Activated naive CD4-positive, alpha-beta T cell treated with anti-CD3 and anti-CD28 coated beads, Interleukin-2, amount 50 U/mL, for 16 hours (primary cell): ENCODE measurements at regions not wholly inside any gene's neighbourhood (a gene's known extent, or its start where the extent isn't known, plus 50 kb on each side); places are given as distances from the start of the nearest gene placed in this dataset.
A peak's percentile ranks its signal among the peaks of the same experiment; 100 is the strongest.
"Not testable (repeated sequence)": the region's sequence is repeated elsewhere in the genome, so short reads cannot be mapped to it uniquely, and the experiment has no call there.

Experiments used
- DNase-seq: peaks from one replicate; pipeline ENCODE4 v3.0.0-alpha.2; 2020

GRCh38 chr20:30899370-30900079 lies 357.9 kb upstream of the DEFB115 start:
- DNase-seq = not testable (repeated sequence)

- DNase-seq = not testable (repeated sequence)
These were observed 357.3 kb upstream of the DEFB115 start for GRCh38 chr20:30900080-30900719.

GRCh38 chr20:30905231-30905630 lies 352.2 kb upstream of the DEFB115 start:
- not testable (repeated sequence) for DNase-seq

DNA sequence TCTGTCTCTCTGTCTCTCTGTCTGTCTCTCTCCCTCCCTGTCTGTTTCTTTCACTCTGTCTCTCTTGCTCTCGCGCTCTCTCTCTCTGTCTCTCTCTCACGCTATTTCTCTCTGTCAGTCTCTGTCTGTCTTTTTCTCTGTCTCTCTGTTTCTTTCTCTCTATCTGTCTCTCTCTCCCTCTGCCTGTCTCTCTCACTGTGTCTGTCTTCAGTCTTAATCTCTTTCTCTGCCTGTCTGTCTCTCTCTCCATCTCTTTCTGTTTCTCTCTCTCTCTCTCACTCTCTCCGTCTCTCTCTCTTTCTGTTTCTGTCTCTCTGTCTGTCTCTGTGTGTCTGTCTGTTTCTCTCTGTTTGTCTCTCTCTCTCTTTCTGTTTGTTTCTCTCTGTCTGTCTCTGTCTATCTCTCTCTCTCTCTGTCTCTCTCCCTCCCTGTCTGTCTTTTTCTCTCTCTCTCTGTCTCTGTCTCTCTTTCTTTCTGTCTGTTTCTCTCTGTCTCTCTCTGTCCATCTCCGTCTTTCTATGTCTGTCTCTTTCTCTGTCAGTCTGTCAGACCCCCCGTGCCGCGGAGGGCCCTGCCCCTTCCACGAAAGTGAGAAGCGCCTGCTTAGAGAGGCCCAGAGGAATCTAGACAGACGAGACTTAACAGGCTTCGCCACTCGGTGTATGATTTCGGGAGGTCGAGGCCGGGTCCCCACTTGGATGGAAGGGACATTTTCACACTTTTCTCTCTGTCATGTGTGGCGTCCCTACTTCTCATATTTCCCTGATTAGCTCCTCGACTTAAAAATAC lies 346.3 kb upstream of the DEFB115 start:
- no peak for DNase-seq

DNA sequence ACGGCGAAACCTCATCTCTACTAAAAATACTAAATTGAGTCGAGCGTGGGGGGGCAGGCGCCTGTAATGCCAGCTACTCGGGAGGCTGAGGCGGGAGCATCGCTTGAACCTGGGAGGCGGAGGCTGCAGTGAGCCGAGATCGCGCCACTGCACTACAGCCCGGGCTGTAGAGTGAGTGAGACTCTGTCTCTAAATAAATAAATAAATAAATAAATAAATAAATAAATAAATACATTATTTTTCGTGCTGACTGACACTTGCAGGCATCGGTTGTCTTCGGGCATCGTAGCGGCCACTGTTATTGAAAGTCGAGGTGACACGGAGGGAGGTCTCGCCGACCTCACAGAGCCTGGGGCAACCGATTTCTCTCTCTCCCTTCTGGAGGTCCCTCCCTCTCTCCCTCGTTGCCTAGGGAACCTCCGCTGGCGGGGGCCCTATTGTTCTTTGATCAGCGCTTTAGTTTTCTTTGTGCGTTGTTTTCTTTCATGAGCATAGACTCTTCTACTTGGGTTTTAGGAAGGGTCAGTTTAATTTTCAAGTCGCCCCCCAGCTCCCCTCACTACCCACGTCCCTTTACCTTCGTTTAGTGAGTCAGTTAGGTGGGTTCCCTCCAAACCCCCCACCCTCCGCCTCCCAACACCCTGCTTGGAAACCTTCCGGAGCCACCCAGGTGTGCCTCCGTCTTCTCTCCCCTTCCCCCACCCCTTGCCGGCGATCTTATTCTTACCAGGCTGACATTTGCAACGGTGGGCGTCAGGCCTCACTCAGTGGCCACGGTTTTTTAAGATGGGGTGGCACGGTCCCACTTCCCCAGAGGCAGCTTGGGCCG lies 345.4 kb upstream of the DEFB115 start:
- not testable (repeated sequence) for DNase-seq

- DNase-seq = not testable (repeated sequence)
These were observed 344.8 kb upstream of the DEFB115 start for GRCh38 chr20:30912661-30913026.

GRCh38 chr20:30916404-30916803 lies 341.1 kb upstream of the DEFB115 start:
- not testable (repeated sequence) for DNase-seq

GRCh38 chr20:30919514-30920188 lies 337.8 kb upstream of the DEFB115 start:
- no peak for DNase-seq

GRCh38 chr20:30921286-30922071 lies 336.0 kb upstream of the DEFB115 start:
- DNase-seq = no peak

DNA sequence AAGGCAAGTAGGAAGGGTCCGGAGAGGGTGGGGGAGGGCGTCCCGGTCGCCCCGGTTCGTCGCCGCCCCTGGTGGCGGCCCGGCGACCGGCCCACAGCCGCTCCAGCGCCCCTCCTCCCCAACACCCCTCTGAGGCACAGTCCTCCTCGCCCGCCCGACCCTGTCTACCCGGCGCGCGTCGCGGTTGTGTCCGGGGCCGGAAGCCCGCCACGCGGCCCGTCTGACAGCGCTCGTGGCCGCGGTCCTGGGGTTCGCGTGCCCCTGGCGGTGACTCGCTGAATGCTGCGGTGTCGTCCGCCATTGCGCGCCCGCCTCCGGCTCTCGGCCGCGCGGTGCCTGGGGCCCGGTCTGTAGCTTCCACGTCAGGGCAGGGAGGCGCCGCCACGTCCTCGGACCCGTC lies 335.3 kb upstream of the DEFB115 start:
- no peak for DNase-seq

DNA sequence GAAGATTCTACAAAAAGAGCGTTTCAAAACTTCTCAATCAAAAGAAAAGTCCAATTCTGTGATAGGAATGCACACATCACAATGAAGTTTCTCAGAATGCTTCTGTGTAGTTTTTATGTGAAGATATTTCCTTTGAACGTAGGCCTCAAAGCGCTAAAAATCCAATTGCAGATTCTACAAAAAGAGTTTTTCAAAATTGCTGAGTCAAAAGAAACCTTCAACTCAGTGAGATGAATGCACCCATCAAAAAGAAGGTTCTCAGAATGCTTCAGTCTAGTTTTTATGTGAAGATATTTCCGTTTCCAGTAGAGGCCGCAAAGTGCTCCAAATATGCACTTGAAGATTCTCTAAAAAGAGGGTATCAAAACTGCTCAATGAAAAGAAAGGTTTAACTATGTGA lies 319.7 kb upstream of the DEFB115 start:
- no peak for DNase-seq

- no peak for DNase-seq
These were observed 307.7 kb upstream of the DEFB115 start for GRCh38 chr20:30949761-30950160.

GRCh38 chr20:30951088-30951487 lies 306.4 kb upstream of the DEFB115 start:
- not testable (repeated sequence) for DNase-seq

DNA sequence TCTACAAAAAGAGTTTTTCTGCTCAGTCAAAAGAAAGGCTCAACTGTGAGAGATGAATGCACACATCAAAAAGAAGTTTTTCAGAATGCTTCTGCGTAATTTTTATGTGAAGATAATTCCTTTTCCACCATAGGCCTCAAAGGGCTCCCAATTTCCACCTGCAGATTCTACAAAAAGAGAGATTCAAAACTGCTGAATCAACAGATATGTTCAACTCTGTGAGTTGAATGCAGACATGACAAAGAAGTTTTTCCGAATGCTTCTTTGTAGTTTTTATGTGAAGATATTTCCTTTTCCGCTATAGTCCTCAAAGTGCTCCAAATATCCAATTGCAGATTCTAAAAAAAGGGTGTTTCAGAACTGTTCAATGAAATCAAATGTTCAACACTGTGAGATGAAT lies 300.8 kb upstream of the DEFB115 start:
- not testable (repeated sequence) for DNase-seq

- not testable (repeated sequence) for DNase-seq
These were observed 298.3 kb upstream of the DEFB115 start for GRCh38 chr20:30959208-30959607.

DNA sequence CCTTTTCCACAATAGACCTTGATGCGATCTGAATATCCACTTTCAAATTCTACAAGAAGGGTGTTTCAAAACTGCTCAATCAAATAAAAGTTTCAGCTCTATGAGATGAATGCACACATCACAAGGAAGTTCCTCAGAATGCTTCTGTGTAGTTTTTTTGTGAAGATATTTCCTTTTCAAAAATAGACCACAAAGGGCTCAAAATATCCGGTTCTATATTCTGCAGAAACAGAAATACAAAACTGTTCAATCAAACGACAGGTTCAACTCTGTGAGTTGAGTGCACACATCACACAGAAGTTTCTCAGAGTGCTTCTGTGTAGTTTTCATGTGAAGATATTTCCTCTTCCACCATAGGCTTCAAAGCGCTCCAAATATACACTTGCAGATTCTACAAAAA lies 293.9 kb upstream of the DEFB115 start:
- DNase-seq = no peak

DNA sequence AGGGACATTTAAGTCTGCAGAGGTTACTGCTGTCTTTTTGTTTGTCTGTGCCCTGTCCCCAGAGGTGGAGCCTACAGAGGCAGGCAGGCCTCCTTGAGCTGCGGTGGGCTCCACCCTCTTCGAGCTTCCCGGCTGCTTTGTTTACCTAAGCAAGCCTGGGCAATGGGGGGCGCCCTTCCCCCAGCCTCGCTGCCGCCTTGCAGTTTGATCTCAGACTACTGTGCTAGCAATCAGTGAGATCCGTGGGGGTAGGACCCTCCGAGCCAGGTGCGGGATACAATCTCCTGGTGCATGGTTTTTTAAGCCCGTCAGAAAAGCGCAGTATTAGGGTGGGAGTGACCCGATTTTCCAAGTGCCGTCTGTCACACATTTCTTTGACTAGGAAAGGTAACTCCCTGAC lies 281.6 kb upstream of the DEFB115 start:
- not testable (repeated sequence) for DNase-seq

- peak; percentile 5 for DNase-seq
These were observed 272.1 kb upstream of the DEFB115 start for GRCh38 chr20:30985386-30985785.
